IMR-90 (cell line): ENCODE measurements at regions not wholly inside any gene's neighbourhood (a gene's known extent, or its start where the extent isn't known, plus 50 kb on each side); places are given as distances from the start of the nearest gene placed in this dataset.

Experiments
- CTCF ChIP-seq: conservative IDR thresholded peaks from 2 replicates; pipeline ENCODE4 v1.5.1; 2012; ENCODE audit warnings: mild to moderate bottlenecking, low read depth, low read length, improper control_type of control experiment
- ELK1 ChIP-seq: fragments of 150-350 bp; IDR thresholded peaks from 2 replicates; pipeline ENCODE4 v1.6.1; 2016; ENCODE audit warnings: low read depth, mild to moderate bottlenecking, low read length, moderate library complexity, borderline replicate concordance
- MAFK ChIP-seq: IDR thresholded peaks from 2 replicates; pipeline ENCODE4 v1.6.1; 2012; ENCODE audit warnings: low read depth, low read length, improper control_type of control experiment
- POLR2A ChIP-seq: IDR thresholded peaks from 2 replicates; pipeline ENCODE4 v1.6.1; 2012; ENCODE audit warnings: mild to moderate bottlenecking, low read depth, low read length
- USF2 ChIP-seq: fragments of 150-350 bp; IDR thresholded peaks from 2 replicates; pipeline ENCODE4 v1.6.1; 2017; ENCODE audit warnings: mild to moderate bottlenecking, antibody characterized with exemption, low read length, low read depth

DNA sequence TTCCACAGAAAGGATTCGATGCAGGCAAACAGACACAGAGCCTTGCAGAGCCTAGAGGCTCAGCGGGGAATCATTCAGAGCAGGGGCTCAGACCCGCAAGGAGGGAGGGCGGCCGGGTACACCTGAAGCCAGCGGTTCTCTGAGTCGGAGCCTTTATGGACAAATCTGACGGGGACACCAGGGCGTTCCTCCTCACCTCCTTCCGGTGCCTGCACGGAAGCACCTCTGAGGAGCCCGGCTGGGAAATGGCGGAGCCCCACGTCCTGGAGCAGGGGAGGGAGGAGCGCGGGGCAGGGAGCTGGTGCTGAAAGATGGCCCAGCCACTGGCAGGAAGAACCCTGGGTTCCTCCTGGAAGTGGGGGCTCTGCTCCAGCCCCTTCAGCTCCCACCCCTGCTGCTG is 193.5 kb upstream of the ALKAL2 start:
- TF ChIP-seq CTCF (no peak), POLR2A (no peak), MAFK (no peak), USF2 (no peak), ELK1 (no peak)
